ENCODE measurements at regions not wholly inside any gene's neighbourhood (a gene's known extent, or its start where the extent isn't known, plus 50 kb on each side); places are given as distances from the start of the nearest gene placed in this dataset.

GRCh38 chr2:126344493-126344892 lies 311.5 kb upstream of the GYPC start:
- no peak overlapping the region for H3K4me2 ChIP-seq (ENCODE audit: low read depth, low read length)
- DNase-seq, result no peak
- no peak overlapping the region for H3K9ac ChIP-seq (ENCODE audit: low read length)
- no peaks in the 10 kb centered on the region for H3K27me3 ChIP-seq (replicated peaks; ENCODE audit: insufficient read depth, low read length)
- H3K4me3 ChIP-seq (ENCODE audit: low read length), result no peak overlapping the region
- H3K27ac ChIP-seq (ENCODE audit: low read length), result no peak overlapping the region
- no peaks in the 10 kb centered on the region for H3K9me2 ChIP-seq (replicated peaks; ENCODE audit: insufficient read depth, low read length)
- no peaks in the 10 kb centered on the region for H3K4me1 ChIP-seq (ENCODE audit: low read length)
- H3K36me3 ChIP-seq (replicated peaks; ENCODE audit: insufficient read depth, low read length), result no peaks in the 10 kb centered on the region
- no peaks in the 10 kb centered on the region for H3K79me2 ChIP-seq (ENCODE audit: low read length)
- no peaks in the 10 kb centered on the region for H4K20me1 ChIP-seq (ENCODE audit: insufficient read depth, low read length)
- H3F3A ChIP-seq (ENCODE audit: insufficient read depth, low read length), result no peaks in the 10 kb centered on the region
- no peak overlapping the region for H2AFZ ChIP-seq (ENCODE audit: low read length)
- H3K9me3 ChIP-seq (replicated peaks; ENCODE audit: insufficient read depth, low read length), result no peaks in the 10 kb centered on the region
- TF ChIP-seq CTCF (IDR thresholded peaks at IDR 0.05; ENCODE audit: low read length) (no peak), EZH2 (optimal IDR thresholded peaks at IDR 0.05; ENCODE audit: low read depth, low read length) (no peak), EZH2phosphoT487 (IDR thresholded peaks at IDR 0.05; ENCODE audit: low read length) (no peak)

GRCh38 chr2:126345691-126346090 lies 310.3 kb upstream of the GYPC start:
- Histone ChIP-seq H3K4me2 (ENCODE audit: low read depth, low read length) (no peak overlapping the region), H3K27ac (ENCODE audit: low read length) (no peak overlapping the region), H2AFZ (ENCODE audit: low read length) (no peak overlapping the region), H3K9ac (ENCODE audit: low read length) (no peak overlapping the region), H3K79me2 (ENCODE audit: low read length) (no peaks in the 10 kb centered on the region), H3K9me3 (replicated peaks; ENCODE audit: insufficient read depth, low read length) (no peaks in the 10 kb centered on the region), H4K20me1 (ENCODE audit: insufficient read depth, low read length) (no peaks in the 10 kb centered on the region), H3K4me3 (ENCODE audit: low read length) (no peak overlapping the region), H3K36me3 (replicated peaks; ENCODE audit: insufficient read depth, low read length) (no peaks in the 10 kb centered on the region), H3F3A (ENCODE audit: insufficient read depth, low read length) (no peaks in the 10 kb centered on the region), H3K4me1 (ENCODE audit: low read length) (no peaks in the 10 kb centered on the region), H3K27me3 (replicated peaks; ENCODE audit: insufficient read depth, low read length) (no peaks in the 10 kb centered on the region), H3K9me2 (replicated peaks; ENCODE audit: insufficient read depth, low read length) (no peaks in the 10 kb centered on the region)
- TF ChIP-seq CTCF (IDR thresholded peaks at IDR 0.05; ENCODE audit: low read length) (no peak), EZH2phosphoT487 (IDR thresholded peaks at IDR 0.05; ENCODE audit: low read length) (no peak), EZH2 (optimal IDR thresholded peaks at IDR 0.05; ENCODE audit: low read depth, low read length) (no peak)
- no peak for DNase-seq

- Histone ChIP-seq H3K9me2 (replicated peaks; ENCODE audit: insufficient read depth, low read length) (no peaks in the 10 kb centered on the region), H3K9me3 (replicated peaks; ENCODE audit: insufficient read depth, low read length) (no peaks in the 10 kb centered on the region), H3K36me3 (replicated peaks; ENCODE audit: insufficient read depth, low read length) (no peaks in the 10 kb centered on the region), H3K27ac (ENCODE audit: low read length) (no peak overlapping the region), H3K4me2 (ENCODE audit: low read depth, low read length) (no peak overlapping the region), H2AFZ (ENCODE audit: low read length) (no peak overlapping the region), H3K27me3 (replicated peaks; ENCODE audit: insufficient read depth, low read length) (no peaks in the 10 kb centered on the region), H3K79me2 (ENCODE audit: low read length) (no peaks in the 10 kb centered on the region), H3K4me1 (ENCODE audit: low read length) (no peaks in the 10 kb centered on the region), H3K9ac (ENCODE audit: low read length) (no peak overlapping the region), H4K20me1 (ENCODE audit: insufficient read depth, low read length) (no peaks in the 10 kb centered on the region), H3K4me3 (ENCODE audit: low read length) (no peak overlapping the region), H3F3A (ENCODE audit: insufficient read depth, low read length) (no peaks in the 10 kb centered on the region)
- no peak for DNase-seq
- TF ChIP-seq CTCF (IDR thresholded peaks at IDR 0.05; ENCODE audit: low read length), result no peak
- TF ChIP-seq EZH2phosphoT487 (IDR thresholded peaks at IDR 0.05; ENCODE audit: low read length), result no peak
- no peak for TF ChIP-seq EZH2 (optimal IDR thresholded peaks at IDR 0.05; ENCODE audit: low read depth, low read length)
Observed at GRCh38 chr2:126356631-126357030, 299.3 kb upstream of the GYPC start.
